ENCODE measurements at regions not wholly inside any gene's neighbourhood (a gene's known extent, or its start where the extent isn't known, plus 50 kb on each side); places are given as distances from the start of the nearest gene placed in this dataset.

GRCh38 chr3:5425371-5425770 is 237.9 kb downstream of the EDEM1 start:
- H3K9me3 ChIP-seq (ENCODE audit: control insufficient read depth in 2 of 2, low read length in 2 of 2) = no peaks in the 10 kb centered on the region
- Mint-ChIP-seq H3K36me3 (no peaks in the 10 kb centered on the region), H3K4me1 (peaks cover 0 to 6% (median 4%) of the 10 kb centered on the region in 4 donors), H3K27me3 (peaks cover 5% of the 10 kb centered on the region), H3K27ac (peak overlapping the region in 1 of 3 donors; percentile 70), H3K4me3 (no peak overlapping the region), H3K9me3 (peaks cover 0 to 3% (median 0%) of the 10 kb centered on the region in 7 donors)
- H3K4me3 ChIP-seq (ENCODE audit: low read depth, low read length) = no peak overlapping the region
- H3K27ac ChIP-seq (ENCODE audit: insufficient read depth, low read length, poor library complexity, severe bottlenecking) = no peak overlapping the region
- ATAC-seq (ENCODE audit: low read depth in 2 of 2) = no peak
- H3K4me1 ChIP-seq (ENCODE audit: control insufficient read depth, insufficient read depth, low read length, poor library complexity, severe bottlenecking) = no peaks in the 10 kb centered on the region
- H3K36me3 ChIP-seq (ENCODE audit: control insufficient read depth, insufficient read depth, low read length) = no peaks in the 10 kb centered on the region
- peaks cover 7% of the 10 kb centered on the region for H3K27me3 ChIP-seq (ENCODE audit: control insufficient read depth, insufficient read depth, low read length)
- DNase-seq = no peak

GRCh38 chr3:5426094-5426883 is 238.8 kb downstream of the EDEM1 start:
- DNase-seq (peak in 2 of 3 donors; percentile 14 to 55), ATAC-seq (ENCODE audit: low read depth in 2 of 2) (peak; percentile 51 to 55)
- Mint-ChIP-seq H3K36me3 (no peaks in the 10 kb centered on the region), H3K9me3 (peaks cover 0 to 3% (median 0%) of the 10 kb centered on the region in 7 donors), H3K4me1 (peaks cover 0 to 6% (median 4%) of the 10 kb centered on the region in 4 donors), H3K4me3 (no peak overlapping the region), H3K27me3 (peaks cover 5% of the 10 kb centered on the region), H3K27ac (no peak overlapping the region)
- Histone ChIP-seq H3K36me3 (ENCODE audit: control insufficient read depth, insufficient read depth, low read length) (no peaks in the 10 kb centered on the region), H3K9me3 (ENCODE audit: control insufficient read depth in 2 of 2, low read length in 2 of 2) (no peaks in the 10 kb centered on the region), H3K27ac (ENCODE audit: insufficient read depth, low read length, poor library complexity, severe bottlenecking) (no peak overlapping the region), H3K4me1 (ENCODE audit: control insufficient read depth, insufficient read depth, low read length, poor library complexity, severe bottlenecking) (no peaks in the 10 kb centered on the region), H3K4me3 (ENCODE audit: low read depth, low read length) (no peak overlapping the region), H3K27me3 (ENCODE audit: control insufficient read depth, insufficient read depth, low read length) (peaks cover 7% of the 10 kb centered on the region)

- H3K27me3 Mint-ChIP-seq = peaks cover 5% of the 10 kb centered on the region
- no peaks in the 10 kb centered on the region for H3K36me3 Mint-ChIP-seq
- no peaks in the 10 kb centered on the region for H3K36me3 ChIP-seq (ENCODE audit: control insufficient read depth, insufficient read depth, low read length)
- no peaks in the 10 kb centered on the region for H3K9me3 ChIP-seq (ENCODE audit: control insufficient read depth in 2 of 2, low read length in 2 of 2)
- H3K4me1 ChIP-seq (ENCODE audit: control insufficient read depth, insufficient read depth, low read length, poor library complexity, severe bottlenecking) = no peaks in the 10 kb centered on the region
- no peak overlapping the region for H3K4me3 Mint-ChIP-seq
- no peak overlapping the region for H3K27ac Mint-ChIP-seq
- H3K9me3 Mint-ChIP-seq = no peaks in the 10 kb centered on the region
- peaks cover 7% of the 10 kb centered on the region for H3K27me3 ChIP-seq (ENCODE audit: control insufficient read depth, insufficient read depth, low read length)
- H3K4me3 ChIP-seq (ENCODE audit: low read depth, low read length) = no peak overlapping the region
- H3K27ac ChIP-seq (ENCODE audit: insufficient read depth, low read length, poor library complexity, severe bottlenecking) = no peak overlapping the region
- peaks cover 0 to 6% (median 4%) of the 10 kb centered on the region in 4 donors for H3K4me1 Mint-ChIP-seq
- DNase-seq (no peak), ATAC-seq (ENCODE audit: low read depth in 2 of 2) (no peak)
Measured at GRCh38 chr3:5427021-5427420, 239.5 kb downstream of the EDEM1 start.

GRCh38 chr3:5427938-5428337 is 240.4 kb downstream of the EDEM1 start:
- H3K4me3 Mint-ChIP-seq = no peak overlapping the region
- H3K36me3 ChIP-seq (ENCODE audit: control insufficient read depth, insufficient read depth, low read length) = no peaks in the 10 kb centered on the region
- H3K4me1 Mint-ChIP-seq = peaks cover 0 to 6% (median 4%) of the 10 kb centered on the region in 4 donors
- H3K36me3 Mint-ChIP-seq = no peaks in the 10 kb centered on the region
- ATAC-seq (ENCODE audit: low read depth in 2 of 2) = no peak
- H3K27me3 ChIP-seq (ENCODE audit: control insufficient read depth, insufficient read depth, low read length) = peaks cover 7% of the 10 kb centered on the region
- no peaks in the 10 kb centered on the region for H3K9me3 ChIP-seq (ENCODE audit: control insufficient read depth in 2 of 2, low read length in 2 of 2)
- H3K27ac Mint-ChIP-seq = no peak overlapping the region
- H3K4me3 ChIP-seq (ENCODE audit: low read depth, low read length) = no peak overlapping the region
- H3K27me3 Mint-ChIP-seq = peaks cover 5% of the 10 kb centered on the region
- DNase-seq = no peak
- no peaks in the 10 kb centered on the region for H3K4me1 ChIP-seq (ENCODE audit: control insufficient read depth, insufficient read depth, low read length, poor library complexity, severe bottlenecking)
- H3K9me3 Mint-ChIP-seq = no peaks in the 10 kb centered on the region
- no peak overlapping the region for H3K27ac ChIP-seq (ENCODE audit: insufficient read depth, low read length, poor library complexity, severe bottlenecking)

GRCh38 chr3:5428607-5429516 is 241.4 kb downstream of the EDEM1 start:
- no peak overlapping the region for H3K4me3 Mint-ChIP-seq
- no peaks in the 10 kb centered on the region for H3K36me3 Mint-ChIP-seq
- DNase-seq (no peak), ATAC-seq (ENCODE audit: low read depth in 2 of 2) (peak in 1 of 2 donors; percentile 7)
- peaks cover 5% of the 10 kb centered on the region for H3K27me3 Mint-ChIP-seq
- H3K27ac ChIP-seq (ENCODE audit: insufficient read depth, low read length, poor library complexity, severe bottlenecking) = no peak overlapping the region
- H3K4me1 Mint-ChIP-seq = peaks cover 0 to 6% (median 4%) of the 10 kb centered on the region in 4 donors
- H3K9me3 ChIP-seq (ENCODE audit: control insufficient read depth in 2 of 2, low read length in 2 of 2) = no peaks in the 10 kb centered on the region
- no peaks in the 10 kb centered on the region for H3K9me3 Mint-ChIP-seq
- peaks cover 7% of the 10 kb centered on the region for H3K27me3 ChIP-seq (ENCODE audit: control insufficient read depth, insufficient read depth, low read length)
- H3K36me3 ChIP-seq (ENCODE audit: control insufficient read depth, insufficient read depth, low read length) = no peaks in the 10 kb centered on the region
- H3K4me3 ChIP-seq (ENCODE audit: low read depth, low read length) = no peak overlapping the region
- no peak overlapping the region for H3K27ac Mint-ChIP-seq
- H3K4me1 ChIP-seq (ENCODE audit: control insufficient read depth, insufficient read depth, low read length, poor library complexity, severe bottlenecking) = no peaks in the 10 kb centered on the region

- Histone ChIP-seq H3K36me3 (ENCODE audit: control insufficient read depth, insufficient read depth, low read length) (no peaks in the 10 kb centered on the region), H3K27ac (ENCODE audit: insufficient read depth, low read length, poor library complexity, severe bottlenecking) (no peak overlapping the region)
Measured at GRCh38 chr3:5429517-5429890, 242.0 kb downstream of the EDEM1 start.

GRCh38 chr3:5430701-5431100 is 243.2 kb downstream of the EDEM1 start:
- H3K4me3 Mint-ChIP-seq = no peak overlapping the region
- peaks cover 5% of the 10 kb centered on the region for H3K27me3 Mint-ChIP-seq
- no peaks in the 10 kb centered on the region for H3K36me3 Mint-ChIP-seq
- Histone ChIP-seq H3K36me3 (ENCODE audit: control insufficient read depth, insufficient read depth, low read length) (no peaks in the 10 kb centered on the region), H3K9me3 (ENCODE audit: control insufficient read depth in 2 of 2, low read length in 2 of 2) (no peaks in the 10 kb centered on the region), H3K4me1 (ENCODE audit: control insufficient read depth, insufficient read depth, low read length, poor library complexity, severe bottlenecking) (no peaks in the 10 kb centered on the region), H3K27ac (ENCODE audit: insufficient read depth, low read length, poor library complexity, severe bottlenecking) (no peak overlapping the region), H3K4me3 (ENCODE audit: low read depth, low read length) (no peak overlapping the region), H3K27me3 (ENCODE audit: control insufficient read depth, insufficient read depth, low read length) (peaks cover 7% of the 10 kb centered on the region)
- H3K9me3 Mint-ChIP-seq = peaks cover 0 to 2% (median 0%) of the 10 kb centered on the region in 7 donors
- H3K27ac Mint-ChIP-seq = no peak overlapping the region
- peaks cover 0 to 6% (median 3%) of the 10 kb centered on the region in 4 donors for H3K4me1 Mint-ChIP-seq
- ATAC-seq (ENCODE audit: low read depth in 2 of 2) (no peak), DNase-seq (no peak)

More at GRCh38 chr3:5429517-5429890, 242.0 kb downstream of the EDEM1 start:
- Histone ChIP-seq H3K9me3 (ENCODE audit: control insufficient read depth in 2 of 2, low read length in 2 of 2) (no peaks in the 10 kb centered on the region), H3K4me1 (ENCODE audit: control insufficient read depth, insufficient read depth, low read length, poor library complexity, severe bottlenecking) (no peaks in the 10 kb centered on the region), H3K27me3 (ENCODE audit: control insufficient read depth, insufficient read depth, low read length) (peaks cover 7% of the 10 kb centered on the region), H3K4me3 (ENCODE audit: low read depth, low read length) (no peak overlapping the region)
- no peak overlapping the region for H3K4me3 Mint-ChIP-seq
- peaks cover 0 to 6% (median 4%) of the 10 kb centered on the region in 4 donors for H3K4me1 Mint-ChIP-seq
- peaks cover 0 to 2% (median 0%) of the 10 kb centered on the region in 7 donors for H3K9me3 Mint-ChIP-seq
- DNase-seq = no peak
- no peak for ATAC-seq (ENCODE audit: low read depth in 2 of 2)
- H3K27ac Mint-ChIP-seq = no peak overlapping the region
- peaks cover 5% of the 10 kb centered on the region for H3K27me3 Mint-ChIP-seq
- no peaks in the 10 kb centered on the region for H3K36me3 Mint-ChIP-seq

All from CD4-positive, CD25-positive, alpha-beta regulatory T cell (primary cell).